OCI-LY7 (cell line): ENCODE measurements at regions not wholly inside any gene's neighbourhood (a gene's known extent, or its start where the extent isn't known, plus 50 kb on each side); places are given as distances from the start of the nearest gene placed in this dataset.
A peak's percentile ranks its signal among the peaks of the same experiment; 100 is the strongest.

Source experiments
- BruUV-seq: library from RNA; stranded (reverse); fragments of 400-500 nt; replicated peaks from 2 replicates; lab custom pipeline; 2021; lab: Mats Ljungman, UMichigan
- CTCF ChIA-PET: fragments of 300-600 bp; sonication (Branson Sonifier 250); formaldehyde crosslinking; loops from one replicate; lab custom pipeline; 2022; ENCODE audit warnings: antibody characterized with exemption; ENCODE audit not compliant: unreplicated experiment; lab: Charles Lee
- POLR2A ChIA-PET: fragments of 300-600 bp; sonication (Branson Sonifier 250); formaldehyde crosslinking; loops from one replicate; lab custom pipeline; 2022; ENCODE audit warnings: antibody characterized with exemption; lab: Charles Lee
- DNase-seq: peaks from one replicate; pipeline ENCODE4 v3.0.0-alpha.2; 2015; ENCODE audit warnings: low spot score
- H2AFZ ChIP-seq: fragments of 200-600 bp; sonication (generic), shearing (Covaris generic); 2 replicates; pipeline ENCODE4 v1.6.1; 2014; ENCODE audit warnings: mild to moderate bottlenecking, antibody characterized with exemption, low read length, moderate library complexity
- H3K27ac ChIP-seq: fragments of 200-600 bp; sonication (generic); 2 replicates; pipeline ENCODE4 v1.5.1; 2014; ENCODE audit warnings: mixed run types, low read depth, mild to moderate bottlenecking, moderate library complexity, low read length, inconsistent platforms; ENCODE audit not compliant: poor library complexity, severe bottlenecking
- H3K36me3 ChIP-seq: fragments of 200-600 bp; sonication (generic); 2 replicates; pipeline ENCODE4 v1.6.1; 2014; ENCODE audit warnings: mild to moderate bottlenecking, antibody characterized with exemption, low read length, moderate library complexity, mixed read lengths; ENCODE audit not compliant: insufficient read depth
- H3K4me1 ChIP-seq: fragments of 200-600 bp; sonication (generic); 2 replicates; pipeline ENCODE4 v1.5.1; 2014; ENCODE audit warnings: mild to moderate bottlenecking, low read length; ENCODE audit not compliant: insufficient read depth, poor library complexity, severe bottlenecking
- H3K4me2 ChIP-seq: fragments of 200-600 bp; sonication (generic); 2 replicates; pipeline ENCODE4 v1.6.1; 2014; ENCODE audit warnings: mild to moderate bottlenecking, low read length
- H3K4me3 ChIP-seq: fragments of 200-600 bp; sonication (generic); 2 replicates; pipeline ENCODE4 v1.5.1; 2014; ENCODE audit warnings: mild to moderate bottlenecking, low read depth, low read length; ENCODE audit not compliant: poor library complexity, severe bottlenecking
- H3K79me2 ChIP-seq: fragments of 200-600 bp; sonication (generic); 2 replicates; pipeline ENCODE4 v1.6.1; 2016; ENCODE audit warnings: low read depth, mild to moderate bottlenecking, low read length, moderate library complexity, mixed read lengths; ENCODE audit not compliant: insufficient read depth
- H3K9me2 ChIP-seq: fragments of 200-600 bp; sonication (generic); 2 replicates; pipeline ENCODE4 v1.6.1; 2016; ENCODE audit warnings: mild to moderate bottlenecking, low read length, mixed read lengths; ENCODE audit not compliant: insufficient read depth
- H3K9me3 ChIP-seq: fragments of 200-600 bp; sonication (generic); 2 replicates; pipeline ENCODE4 v1.6.1; 2014; ENCODE audit warnings: mild to moderate bottlenecking, mixed run types, low read length, mixed read lengths
- H4K20me1 ChIP-seq: fragments of 200-600 bp; sonication (generic); 2 replicates; pipeline ENCODE4 v1.6.1; 2014; ENCODE audit warnings: mild to moderate bottlenecking, antibody characterized with exemption, low read length, moderate library complexity, mixed read lengths; ENCODE audit not compliant: insufficient read depth
- EZH2phosphoT487 ChIP-seq: fragments of 200-600 bp; sonication (generic); IDR thresholded peaks from 2 replicates; pipeline ENCODE4 v1.6.1; 2018; ENCODE audit warnings: low read depth, borderline replicate concordance, mild to moderate bottlenecking, mixed run types, antibody characterized with exemption, low read length, moderate library complexity, mixed read lengths
- intact Hi-C: fragments of 100-400 bp; cut with micrococcal nuclease; formaldehyde crosslinking; loops from one replicate; pipeline ENCODE4 v1.10.0; 2022; ENCODE audit not compliant: unreplicated experiment
- TF ChIP-seq, protein P1 (sequence below): fragments of 200-600 bp; sonication (generic); conservative IDR thresholded peaks from 2 replicates; pipeline ENCODE4 v1.5.1; 2014; ENCODE audit warnings: mild to moderate bottlenecking, antibody characterized with exemption, low read length, moderate library complexity, mixed read lengths

DNA sequence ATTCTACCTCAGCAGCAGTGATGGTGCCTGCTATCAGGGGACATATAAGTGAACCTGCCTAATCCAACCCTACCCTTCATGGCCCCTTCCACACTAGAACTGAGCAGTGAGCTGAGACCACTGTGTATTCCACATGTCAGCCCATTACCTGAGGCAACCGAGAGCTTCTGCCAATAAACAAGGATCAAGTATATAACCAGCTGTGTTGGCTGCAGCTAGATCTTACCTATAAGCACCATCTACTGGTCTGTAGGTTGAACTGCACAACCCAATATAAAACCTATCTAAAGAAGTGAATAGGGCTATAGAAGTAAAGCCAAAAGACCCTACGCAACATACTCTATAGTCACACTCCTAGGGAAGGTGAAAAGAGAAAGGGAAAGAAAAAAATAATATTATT lies 376.9 kb downstream of the HHIPL2 start:
- POLR2A ChIA-PET = no interaction called here
- no peak overlapping the region for H3K4me3 ChIP-seq
- H3K36me3 ChIP-seq = no peaks in the 10 kb centered on the region
- peak; percentile 24 for DNase-seq
- no peak overlapping the region for H3K27ac ChIP-seq
- intact Hi-C loops = no loop called here
- no peaks in the 10 kb centered on the region for H3K9me3 ChIP-seq
- H2AFZ ChIP-seq = no peak overlapping the region
- no peaks in the 10 kb centered on the region for H3K4me1 ChIP-seq
- H3K4me2 ChIP-seq = no peak overlapping the region
- no peaks in the 10 kb centered on the region for H3K9me2 ChIP-seq
- CTCF ChIA-PET = no interaction called here
- no peaks in the 10 kb centered on the region for H4K20me1 ChIP-seq
- TF ChIP-seq EZH2phosphoT487 = no peak
- TF ChIP-seq, protein P1, sequence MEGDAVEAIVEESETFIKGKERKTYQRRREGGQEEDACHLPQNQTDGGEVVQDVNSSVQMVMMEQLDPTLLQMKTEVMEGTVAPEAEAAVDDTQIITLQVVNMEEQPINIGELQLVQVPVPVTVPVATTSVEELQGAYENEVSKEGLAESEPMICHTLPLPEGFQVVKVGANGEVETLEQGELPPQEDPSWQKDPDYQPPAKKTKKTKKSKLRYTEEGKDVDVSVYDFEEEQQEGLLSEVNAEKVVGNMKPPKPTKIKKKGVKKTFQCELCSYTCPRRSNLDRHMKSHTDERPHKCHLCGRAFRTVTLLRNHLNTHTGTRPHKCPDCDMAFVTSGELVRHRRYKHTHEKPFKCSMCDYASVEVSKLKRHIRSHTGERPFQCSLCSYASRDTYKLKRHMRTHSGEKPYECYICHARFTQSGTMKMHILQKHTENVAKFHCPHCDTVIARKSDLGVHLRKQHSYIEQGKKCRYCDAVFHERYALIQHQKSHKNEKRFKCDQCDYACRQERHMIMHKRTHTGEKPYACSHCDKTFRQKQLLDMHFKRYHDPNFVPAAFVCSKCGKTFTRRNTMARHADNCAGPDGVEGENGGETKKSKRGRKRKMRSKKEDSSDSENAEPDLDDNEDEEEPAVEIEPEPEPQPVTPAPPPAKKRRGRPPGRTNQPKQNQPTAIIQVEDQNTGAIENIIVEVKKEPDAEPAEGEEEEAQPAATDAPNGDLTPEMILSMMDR = peak; percentile 72
- H3K79me2 ChIP-seq = no peaks in the 10 kb centered on the region
- BruUV-seq = no TSS peak

DNA sequence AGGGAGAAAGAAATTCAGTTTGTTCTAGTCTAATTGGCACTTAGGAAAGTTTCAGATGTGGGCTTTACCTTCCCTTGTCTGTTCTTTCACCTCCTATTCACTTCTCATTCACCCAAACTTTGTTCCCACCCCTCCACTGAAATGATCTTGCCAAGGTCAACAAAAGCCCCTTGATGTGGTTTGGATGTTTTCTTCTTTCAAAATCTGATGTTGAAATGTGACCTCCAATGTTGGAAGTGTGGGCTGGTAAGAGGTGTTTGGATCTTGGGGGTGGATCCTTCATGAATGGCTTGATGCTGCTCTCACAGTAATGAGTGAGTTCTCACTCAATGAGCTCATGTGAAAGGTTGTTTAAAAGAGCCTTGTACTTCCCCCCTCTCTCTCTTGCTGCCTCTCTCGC lies 379.3 kb downstream of the HHIPL2 start:
- no peaks in the 10 kb centered on the region for H3K9me3 ChIP-seq
- no peaks in the 10 kb centered on the region for H4K20me1 ChIP-seq
- H3K27ac ChIP-seq = no peak overlapping the region
- H3K4me1 ChIP-seq = no peaks in the 10 kb centered on the region
- TF ChIP-seq EZH2phosphoT487 = no peak
- TF ChIP-seq, protein P1 = no peak
- no peak overlapping the region for H3K4me2 ChIP-seq
- intact Hi-C loops = no loop called here
- H3K79me2 ChIP-seq = no peaks in the 10 kb centered on the region
- H3K4me3 ChIP-seq = no peak overlapping the region
- CTCF ChIA-PET = no interaction called here
- H3K36me3 ChIP-seq = no peaks in the 10 kb centered on the region
- H3K9me2 ChIP-seq = no peaks in the 10 kb centered on the region
- BruUV-seq = no TSS peak
- POLR2A ChIA-PET = interaction anchor here (0.5 to 0.6 kb wide), 2 partner anchors 950 to 1665 kb away, joined by 3 read pairs; no protein-coding TSS in a partner anchor
- H2AFZ ChIP-seq = no peak overlapping the region
- no peak for DNase-seq

DNA sequence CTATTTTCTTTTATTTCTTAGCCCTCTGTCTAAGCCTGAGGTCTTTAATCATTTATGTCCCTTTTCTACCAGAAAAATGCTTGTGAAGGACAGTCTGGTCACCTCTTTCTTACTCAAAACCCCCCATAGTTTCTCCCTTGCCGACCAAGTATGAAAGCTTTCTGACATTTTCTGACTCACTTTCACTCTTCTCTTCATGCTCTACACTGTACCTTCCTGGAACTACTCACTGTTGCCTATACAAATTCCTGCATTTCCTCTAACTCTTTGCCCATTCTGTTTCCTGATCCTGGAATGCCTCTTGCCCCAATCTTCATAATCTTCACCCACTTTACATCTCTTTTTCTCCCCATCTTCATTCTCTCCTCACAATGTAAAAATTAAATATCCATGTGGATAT lies 380.0 kb downstream of the HHIPL2 start:
- TF ChIP-seq, protein P1 = no peak
- TF ChIP-seq EZH2phosphoT487 = no peak
- Histone ChIP-seq H2AFZ (no peak overlapping the region), H3K36me3 (no peaks in the 10 kb centered on the region), H3K4me1 (no peaks in the 10 kb centered on the region), H3K79me2 (no peaks in the 10 kb centered on the region), H3K4me2 (no peak overlapping the region), H3K4me3 (no peak overlapping the region), H4K20me1 (no peaks in the 10 kb centered on the region), H3K9me3 (no peaks in the 10 kb centered on the region), H3K9me2 (no peaks in the 10 kb centered on the region), H3K27ac (no peak overlapping the region)
- no peak for DNase-seq
- intact Hi-C loops = no loop called here
- POLR2A ChIA-PET = no interaction called here
- BruUV-seq = no TSS peak
- CTCF ChIA-PET = no interaction called here
